SK-N-SH treated with all-trans-retinoic acid at 6 μM for 48 hours (cell line): ENCODE measurements at regions not wholly inside any gene's neighbourhood (a gene's known extent, or its start where the extent isn't known, plus 50 kb on each side); places are given as distances from the start of the nearest gene placed in this dataset.

ENCODE experiments used
- ESRRG ChIP-seq: fragments of 250-450 bp; sonication (Bioruptor Pico); IDR thresholded peaks from 2 replicates; pipeline ENCODE4 v1.6.1; 2021; ENCODE audit warnings: mild to moderate bottlenecking
- GLIS3 ChIP-seq: fragments of 250-450 bp; sonication (Bioruptor Pico); IDR thresholded peaks from 2 replicates; pipeline ENCODE4 v1.5.0; 2020; ENCODE audit warnings: mild to moderate bottlenecking, moderate library complexity
- OSR1 ChIP-seq: fragments of 250-450 bp; sonication (Bioruptor Pico); IDR thresholded peaks from 2 replicates; pipeline ENCODE4 v1.8.0; 2022; ENCODE audit warnings: moderate library complexity, mild to moderate bottlenecking, inconsistent platforms
- PATZ1 ChIP-seq: fragments of 250-450 bp; sonication (Bioruptor Pico); IDR thresholded peaks from 2 replicates; pipeline ENCODE4 v1.8.0; 2020; ENCODE audit warnings: mild to moderate bottlenecking, moderate library complexity, borderline replicate concordance
- RARB ChIP-seq: fragments of 250-450 bp; sonication (Bioruptor Pico); IDR thresholded peaks from 2 replicates; pipeline ENCODE4 v1.8.0; 2021; ENCODE audit warnings: mild to moderate bottlenecking, moderate library complexity
- ZFP3 ChIP-seq: fragments of 250-450 bp; sonication (Bioruptor Pico); IDR thresholded peaks from 2 replicates; pipeline ENCODE4 v1.5.0; 2020; ENCODE audit warnings: mild to moderate bottlenecking, moderate library complexity
- ZFP30 ChIP-seq: fragments of 450-650 bp; formaldehyde crosslinking; IDR thresholded peaks from 2 replicates; pipeline ENCODE4 v1.5.0; 2022; ENCODE audit warnings: mild to moderate bottlenecking, moderate library complexity

- TF ChIP-seq ZFP30 (CRISPR knock-in tag) (no peak), GLIS3 (CRISPR knock-in tag) (no peak), PATZ1 (CRISPR knock-in tag) (no peak), RARB (CRISPR knock-in tag) (no peak), ESRRG (CRISPR knock-in tag) (no peak), OSR1 (CRISPR knock-in tag) (no peak), ZFP3 (no peak)
Measured at GRCh38 chr2:84236288-84236687, 222.8 kb downstream of the SUCLG1 start.
